HG03159 (cell line): ENCODE measurements at regions not wholly inside any gene's neighbourhood (a gene's known extent, or its start where the extent isn't known, plus 50 kb on each side); places are given as distances from the start of the nearest gene placed in this dataset.
A peak's percentile ranks its signal among the peaks of the same experiment; 100 is the strongest.

Experiments
- ATAC-seq: cut with Tn5 transposase; IDR thresholded peaks from one replicate; pipeline ENCODE4 v1.9.1; 2021; ENCODE audit warnings: mild to moderate bottlenecking, moderate library complexity; ENCODE audit not compliant: unreplicated experiment

DNA sequence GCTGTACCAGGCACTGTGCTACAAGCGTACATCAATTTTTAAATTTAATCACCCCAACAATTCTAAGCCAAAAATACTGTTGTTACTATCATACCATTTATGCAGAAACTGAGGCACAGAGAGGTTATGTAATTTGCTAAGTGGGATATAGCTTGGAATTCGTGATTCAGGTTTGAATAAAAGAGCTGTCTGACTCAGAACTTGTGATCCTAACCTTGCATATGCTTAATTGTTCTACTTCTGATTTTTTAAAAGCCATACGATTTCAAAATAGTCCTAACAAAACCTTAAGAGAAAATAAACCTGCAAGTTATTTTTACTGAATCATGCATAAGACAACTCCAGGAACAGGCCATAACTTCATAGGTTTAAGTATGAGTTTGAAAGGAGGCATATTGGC is 498.0 kb upstream of the CFAP20DC start:
- ATAC-seq = no peak

DNA sequence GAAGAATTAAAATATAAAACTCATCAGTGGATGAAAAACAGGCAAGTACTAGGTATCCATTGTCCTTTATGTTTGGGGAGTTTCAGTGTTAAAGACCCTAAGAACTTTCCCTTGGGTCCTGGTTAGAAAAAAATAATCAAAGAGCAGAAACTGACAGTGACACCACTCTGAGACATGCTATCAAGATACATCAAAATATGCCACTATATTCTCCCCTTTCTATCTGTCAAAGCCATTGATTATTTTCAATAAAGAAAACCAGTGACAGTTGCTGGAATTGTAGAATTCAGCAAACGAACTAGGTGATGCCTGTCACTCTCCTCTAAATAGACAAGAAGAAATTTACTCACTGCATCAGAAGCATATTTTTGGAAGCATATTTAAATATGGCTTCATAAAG is 496.7 kb upstream of the CFAP20DC start:
- no peak for ATAC-seq

DNA sequence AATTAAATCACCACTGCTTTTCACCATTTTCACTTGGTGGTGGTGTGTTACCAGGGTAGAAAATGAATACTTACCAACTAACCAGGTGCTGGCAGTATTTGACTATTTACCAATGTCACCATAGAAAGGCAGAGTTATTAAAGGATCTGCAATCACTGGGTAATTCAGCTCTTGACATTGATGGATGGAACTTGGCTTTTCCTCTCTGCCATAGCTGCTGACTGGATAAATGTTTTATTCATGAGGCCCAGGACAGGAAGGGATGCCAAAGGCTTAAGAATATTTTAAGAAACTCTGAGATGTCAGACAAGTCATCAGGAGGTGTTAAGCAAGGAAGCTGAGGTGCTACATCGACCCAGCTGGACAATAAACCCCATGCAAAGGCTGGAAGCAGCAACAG is 495.5 kb upstream of the CFAP20DC start:
- no peak for ATAC-seq

DNA sequence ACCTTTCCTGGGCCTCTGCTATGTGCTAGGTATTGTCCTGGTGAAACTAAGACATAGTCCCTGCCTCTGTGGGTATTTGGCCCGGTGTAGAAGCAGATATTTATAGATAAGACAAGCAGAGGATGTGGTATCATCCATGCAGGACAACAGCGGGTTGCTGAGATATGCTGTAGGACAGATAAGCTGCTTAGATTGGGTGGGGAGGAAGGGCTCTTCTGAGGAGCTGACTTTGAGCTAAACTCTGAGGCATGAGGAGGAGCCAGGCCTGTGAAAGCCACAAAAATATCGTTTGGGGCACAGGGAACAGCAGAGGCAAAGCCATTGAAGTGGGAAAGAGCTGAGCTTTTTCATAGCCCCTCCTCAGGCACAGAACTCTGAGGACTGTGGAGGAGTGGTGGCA is 492.5 kb upstream of the CFAP20DC start:
- ATAC-seq = no peak

DNA sequence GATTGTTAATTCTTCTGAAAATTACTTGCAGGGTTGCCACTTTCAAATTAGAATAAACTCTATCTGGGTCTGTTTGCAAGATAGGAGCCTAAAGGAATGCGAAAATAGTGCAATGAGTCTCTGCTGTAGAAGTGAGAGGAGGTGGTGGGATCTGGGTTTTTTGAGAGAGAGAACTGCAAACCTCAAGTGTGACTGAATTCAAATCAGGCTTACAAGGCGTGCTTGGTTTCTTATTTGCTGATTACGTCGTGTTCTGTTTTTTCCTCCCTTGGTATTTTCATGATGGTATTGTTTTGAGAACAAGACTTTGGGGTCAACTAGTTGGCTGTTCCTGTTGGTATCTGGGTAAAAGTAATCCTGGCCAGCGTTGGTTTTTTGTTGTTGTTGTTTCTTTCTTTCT is 490.9 kb upstream of the CFAP20DC start:
- ATAC-seq = peak; percentile 90

DNA sequence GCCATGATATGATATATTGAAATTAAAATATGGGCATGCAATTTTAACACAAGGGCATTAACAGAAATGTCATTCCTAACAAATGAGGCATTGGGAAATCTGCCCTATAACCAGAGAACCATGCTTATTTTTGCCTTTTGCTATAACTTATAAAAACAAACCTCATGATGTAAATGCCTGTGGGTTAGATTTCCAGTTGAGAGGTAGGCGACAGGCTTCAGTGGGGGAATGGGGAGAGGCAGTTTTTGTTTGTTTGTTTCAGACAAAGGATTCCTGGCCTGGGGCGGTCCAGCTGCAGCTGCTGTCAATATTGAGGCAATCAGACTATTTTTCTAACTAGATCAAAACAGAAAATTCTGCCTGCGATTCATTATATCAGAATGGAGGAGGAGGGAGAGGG is 490.4 kb upstream of the CFAP20DC start:
- no peak for ATAC-seq

DNA sequence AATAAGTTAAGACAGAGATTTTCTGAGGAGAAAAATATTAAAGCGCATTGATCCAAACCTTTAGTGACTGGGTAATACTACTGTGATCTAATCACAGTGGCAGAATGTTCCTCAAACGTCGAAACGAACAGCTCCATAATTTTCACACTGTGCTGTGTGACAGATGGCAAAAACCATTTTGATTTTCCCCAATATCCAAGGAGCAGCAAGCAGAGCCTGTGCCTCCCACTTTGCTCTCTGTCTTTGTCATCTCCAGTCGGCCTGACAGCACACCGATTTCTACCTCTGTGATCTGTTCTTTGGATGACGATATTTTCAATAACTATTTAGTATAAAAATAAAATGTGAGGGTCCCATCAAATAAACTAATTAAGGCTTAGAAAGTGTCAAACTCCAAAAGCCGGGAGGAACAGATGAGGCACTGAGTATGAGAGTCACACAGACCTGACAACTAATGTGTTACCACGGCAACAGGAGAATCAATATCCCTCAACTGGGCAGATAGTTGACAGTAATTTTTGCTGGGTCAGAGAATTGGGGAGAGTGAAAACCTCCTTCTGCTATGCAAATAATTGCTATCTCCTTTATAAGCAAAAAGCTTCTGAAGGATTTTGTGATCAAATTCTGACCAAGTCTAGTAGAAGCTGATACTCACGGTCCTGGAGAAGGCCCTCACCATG is 489.1 kb upstream of the CFAP20DC start:
- no peak for ATAC-seq

DNA sequence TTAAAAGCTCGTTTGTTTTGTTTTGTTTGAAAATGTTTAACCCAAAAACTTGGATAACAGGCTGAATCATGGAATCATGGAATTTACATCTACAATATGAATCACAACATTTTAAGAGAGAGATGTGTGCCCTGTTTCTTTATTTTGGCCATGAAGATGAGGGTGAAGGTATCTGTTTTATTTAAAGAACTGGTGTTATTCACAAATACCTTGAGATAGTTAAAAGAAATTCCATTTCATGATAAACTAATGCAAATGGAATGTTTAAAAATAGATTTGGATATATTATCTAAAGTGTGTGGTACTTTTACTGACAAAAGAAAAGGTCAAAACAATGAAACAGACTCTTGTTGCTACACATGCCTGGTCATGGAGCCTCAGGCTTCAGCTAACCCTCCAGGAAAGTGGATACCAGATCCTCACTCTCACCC is 486.0 kb upstream of the CFAP20DC start:
- ATAC-seq = no peak

DNA sequence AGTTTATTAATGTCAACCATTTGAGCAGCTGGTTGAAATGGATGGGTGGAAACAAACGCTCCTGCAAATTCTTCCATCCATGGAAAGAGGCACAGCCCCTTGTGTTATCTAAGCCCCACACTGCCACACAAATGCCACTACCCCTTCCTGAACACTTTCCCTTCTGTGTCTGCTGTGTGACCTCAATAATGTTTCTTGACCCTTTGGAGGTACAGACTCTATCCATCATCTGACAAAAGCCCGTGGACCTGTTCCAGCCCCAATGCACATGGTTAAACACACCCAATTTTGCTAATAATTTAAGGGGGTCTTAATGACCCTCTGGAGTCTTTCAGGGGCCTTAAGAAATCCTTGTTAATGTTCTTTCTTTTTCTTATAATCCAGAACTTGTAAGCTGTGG is 482.2 kb upstream of the CFAP20DC start:
- ATAC-seq = no peak

DNA sequence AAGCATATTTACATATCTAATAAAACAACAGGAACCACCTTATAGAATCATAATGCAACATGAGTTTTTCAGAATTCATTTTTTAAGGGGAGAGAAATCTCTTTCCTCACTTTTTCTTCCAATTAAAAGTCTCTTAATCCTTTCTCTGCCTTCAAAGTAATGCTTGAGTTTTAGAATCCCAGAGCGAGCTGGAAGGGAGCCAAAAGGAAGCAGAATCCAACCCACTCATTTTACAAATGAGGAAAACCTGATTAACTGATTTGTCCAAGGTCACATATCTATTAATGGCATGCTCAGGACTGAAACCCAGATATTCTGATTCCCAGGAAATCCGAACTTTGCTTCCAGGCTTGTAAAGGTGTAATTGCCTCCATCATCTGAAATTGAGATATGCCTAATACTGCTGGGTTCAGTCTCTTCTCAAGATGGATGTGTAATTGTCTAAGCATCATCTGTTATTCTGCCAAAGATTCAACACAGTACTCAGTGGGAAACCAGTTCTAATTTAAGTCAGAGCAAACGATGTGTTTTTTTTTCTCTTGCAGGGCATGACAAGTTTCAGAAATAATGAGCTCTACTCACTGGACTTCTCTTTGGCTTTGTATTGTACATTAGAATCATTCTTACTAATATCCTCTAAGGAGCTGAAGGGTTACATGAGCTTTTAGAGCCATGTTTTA is 481.4 kb upstream of the CFAP20DC start:
- no peak for ATAC-seq

DNA sequence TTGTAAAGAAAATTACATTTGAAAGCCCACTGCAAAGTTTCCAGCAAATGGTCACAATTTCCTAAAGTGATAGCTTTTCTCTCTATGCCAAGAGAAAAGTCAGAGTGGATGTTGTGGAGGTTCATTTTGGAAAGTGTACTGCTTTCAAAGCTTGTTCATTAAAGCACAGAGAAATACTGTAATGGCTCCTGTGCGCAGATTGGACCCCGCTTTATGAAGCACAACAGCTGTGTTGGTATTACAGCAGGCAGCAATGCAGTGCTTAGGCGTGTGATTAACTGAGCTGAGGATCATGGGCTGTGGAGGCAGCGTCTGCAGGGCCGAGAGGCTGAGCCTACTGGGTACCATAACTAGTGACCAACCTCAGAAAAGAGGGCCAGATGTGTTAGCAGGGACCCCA is 478.4 kb upstream of the CFAP20DC start:
- no peak for ATAC-seq

DNA sequence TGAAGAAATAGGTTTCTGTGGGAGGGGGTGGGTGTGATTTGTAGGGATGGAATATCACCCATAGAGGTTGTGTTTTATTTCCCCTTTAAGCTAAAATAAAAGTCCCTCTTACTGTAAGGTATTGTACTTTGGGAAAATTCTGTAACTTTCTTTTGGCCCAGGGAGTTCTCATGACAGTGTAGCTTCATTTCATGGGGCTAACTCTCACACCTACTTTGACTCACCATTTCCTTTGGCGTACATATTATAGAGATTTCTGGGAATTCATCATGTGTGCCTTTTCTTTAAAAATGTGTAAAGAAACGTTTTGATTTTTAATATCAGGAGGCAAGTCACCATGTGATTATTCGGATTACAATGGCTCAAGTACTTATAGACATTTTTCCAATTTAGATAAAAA is 477.7 kb upstream of the CFAP20DC start:
- no peak for ATAC-seq

DNA sequence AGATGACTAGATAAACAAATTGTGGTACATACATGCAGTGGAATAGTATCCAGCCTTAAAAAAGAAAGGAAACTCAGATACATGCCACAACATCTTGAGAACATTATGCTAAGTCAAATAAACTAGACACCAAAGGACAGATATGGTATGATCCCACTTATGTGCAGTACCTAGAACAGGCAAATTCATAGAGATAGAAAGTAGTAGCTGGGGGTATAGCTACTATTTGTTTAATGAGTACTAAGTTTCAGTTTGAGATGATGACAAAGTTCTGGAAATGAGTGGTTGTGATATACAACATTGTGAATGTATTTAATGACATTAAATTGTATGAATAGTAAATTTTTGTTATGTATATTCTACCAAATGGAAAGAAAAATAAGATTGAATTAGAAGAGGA is 477.2 kb upstream of the CFAP20DC start:
- ATAC-seq = peak; percentile 61

DNA sequence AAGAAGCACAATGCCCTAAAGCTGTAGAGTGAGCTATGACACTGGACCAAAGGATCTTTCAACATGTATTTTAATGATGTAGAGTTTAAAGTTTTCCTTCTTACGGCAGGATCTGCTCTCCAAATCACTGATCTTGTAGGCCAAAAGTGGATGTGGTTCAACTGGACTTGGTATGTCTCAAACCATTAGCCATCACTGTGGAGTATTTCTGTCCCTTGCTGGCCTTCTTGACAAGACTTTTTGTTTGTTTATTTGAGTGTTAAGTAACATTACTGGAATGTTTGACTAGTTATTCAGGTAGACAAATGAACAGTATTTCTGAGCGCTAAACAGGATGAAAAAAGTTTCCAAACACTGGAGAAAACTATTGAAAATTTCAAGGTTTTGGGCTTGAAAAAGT is 472.7 kb upstream of the CFAP20DC start:
- ATAC-seq = no peak

DNA sequence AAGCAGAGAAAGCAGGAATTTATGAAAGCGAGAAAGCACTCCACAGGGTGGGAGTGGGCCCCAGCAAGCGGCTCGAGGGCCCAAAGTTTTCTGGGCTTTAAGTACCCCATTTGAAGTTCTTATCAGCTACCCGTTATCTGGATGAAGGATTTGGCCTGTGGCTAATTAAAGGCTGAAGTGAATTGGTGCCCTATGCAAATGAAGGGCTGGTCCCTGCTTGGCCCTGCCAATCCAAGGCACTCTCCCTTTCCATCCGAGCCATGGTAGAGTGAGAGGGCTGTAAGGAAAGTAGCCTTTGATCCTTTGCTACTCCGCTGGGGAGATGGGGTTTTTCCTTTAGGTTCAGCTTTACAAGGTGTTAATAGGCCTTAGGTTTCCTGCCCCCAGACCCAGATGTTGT is 469.3 kb upstream of the CFAP20DC start:
- no peak for ATAC-seq

DNA sequence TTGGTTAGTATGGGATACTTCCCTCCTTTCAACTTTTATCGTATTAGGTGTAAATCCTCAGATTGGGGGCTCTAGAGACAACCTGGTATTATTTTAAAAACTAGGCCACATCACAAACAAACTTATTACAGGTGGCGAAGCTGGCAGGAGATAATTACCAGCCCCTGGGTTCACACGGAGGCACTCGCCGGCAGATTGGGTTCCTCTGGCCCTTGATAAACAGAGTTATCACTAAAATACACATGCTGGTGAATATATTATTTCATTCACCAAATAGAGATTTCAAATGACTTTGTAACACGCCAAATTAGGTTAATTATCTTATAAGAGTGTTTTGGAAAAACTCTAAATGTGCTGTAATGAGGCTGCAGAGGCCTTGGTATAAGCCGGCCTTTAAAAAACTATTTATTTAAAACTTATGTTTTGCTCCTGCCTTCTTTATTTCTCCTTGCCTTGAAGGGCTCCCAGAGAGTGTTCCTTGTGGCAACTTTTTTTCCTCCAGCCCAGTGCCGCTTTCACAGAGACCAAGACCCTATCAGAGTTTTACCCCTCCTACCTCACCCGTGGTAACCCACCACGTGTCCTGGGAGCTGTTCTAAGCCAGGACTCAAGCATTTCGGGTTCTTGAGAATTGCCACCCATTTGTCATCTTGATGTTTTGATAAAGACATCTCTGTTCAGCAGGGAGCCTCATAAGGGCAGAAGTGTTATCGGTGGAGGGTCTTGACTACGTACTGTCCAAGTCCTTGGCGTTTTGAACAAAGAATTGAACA is 468.6 kb upstream of the CFAP20DC start:
- ATAC-seq = no peak

DNA sequence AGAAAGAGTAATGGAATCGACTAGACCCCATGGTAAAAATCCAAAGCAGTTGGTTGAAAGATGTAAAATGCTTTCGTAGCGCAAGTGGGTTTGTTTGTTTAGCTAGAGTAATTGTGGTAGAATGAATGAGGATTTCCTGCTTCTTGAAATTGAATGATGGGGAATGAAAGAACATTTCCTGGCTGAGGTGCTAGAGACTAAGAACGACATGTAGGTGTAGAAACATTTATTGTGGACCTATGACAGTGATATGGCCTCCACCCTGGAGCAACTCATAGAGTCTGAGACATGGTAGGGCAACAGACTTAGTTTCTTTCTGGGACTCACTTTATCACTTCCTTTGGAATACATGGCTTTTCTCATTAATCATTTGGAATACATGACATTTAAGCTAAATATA is 467.6 kb upstream of the CFAP20DC start:
- ATAC-seq = no peak

DNA sequence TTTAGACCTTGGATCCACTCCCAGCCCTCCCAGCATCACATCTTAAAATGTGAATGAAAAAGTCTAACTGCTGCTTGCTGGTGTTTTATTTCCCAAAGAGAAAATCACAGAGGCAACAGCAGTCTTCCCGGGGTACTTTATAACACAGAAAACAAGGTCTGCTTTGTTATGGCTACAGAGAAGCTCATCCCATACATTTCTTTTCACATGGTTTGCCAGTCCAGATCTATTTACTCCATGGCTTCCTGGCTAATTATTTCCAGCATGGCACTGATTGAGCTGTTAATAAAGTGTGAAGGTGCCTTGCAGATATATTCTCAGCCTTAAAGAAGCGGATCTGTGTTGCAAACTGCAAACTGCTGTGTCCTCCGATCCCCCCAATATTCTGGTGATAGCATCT is 466.1 kb upstream of the CFAP20DC start:
- no peak for ATAC-seq

DNA sequence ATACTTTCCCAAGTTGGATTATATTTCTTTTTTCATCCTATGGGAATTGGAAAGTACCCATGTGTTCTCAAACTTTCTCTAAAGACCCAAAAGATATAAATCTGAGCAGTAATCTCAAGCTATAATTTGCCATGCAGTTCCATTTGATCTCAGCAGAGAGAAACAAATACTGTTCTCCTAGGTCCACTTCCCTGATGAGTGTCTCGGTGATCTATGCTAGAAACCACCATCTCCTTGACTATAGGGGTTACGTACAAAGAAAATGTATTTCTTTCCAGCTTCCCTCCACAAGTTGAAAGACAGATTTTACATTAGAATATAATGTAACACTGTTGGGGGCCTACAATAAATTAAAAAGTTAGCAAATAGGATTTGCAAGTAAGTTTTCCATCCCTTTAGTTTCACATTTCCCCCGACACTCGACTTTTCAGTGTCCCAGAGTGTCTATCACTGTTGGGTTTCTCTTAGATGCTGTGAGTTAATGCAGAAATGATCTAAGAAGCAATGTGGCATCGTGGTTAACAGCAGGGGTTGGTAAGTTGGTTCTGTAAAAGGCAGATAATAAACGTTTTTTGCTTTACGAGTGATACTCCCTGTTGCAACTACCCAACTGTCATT is 465.1 kb upstream of the CFAP20DC start:
- no peak for ATAC-seq

DNA sequence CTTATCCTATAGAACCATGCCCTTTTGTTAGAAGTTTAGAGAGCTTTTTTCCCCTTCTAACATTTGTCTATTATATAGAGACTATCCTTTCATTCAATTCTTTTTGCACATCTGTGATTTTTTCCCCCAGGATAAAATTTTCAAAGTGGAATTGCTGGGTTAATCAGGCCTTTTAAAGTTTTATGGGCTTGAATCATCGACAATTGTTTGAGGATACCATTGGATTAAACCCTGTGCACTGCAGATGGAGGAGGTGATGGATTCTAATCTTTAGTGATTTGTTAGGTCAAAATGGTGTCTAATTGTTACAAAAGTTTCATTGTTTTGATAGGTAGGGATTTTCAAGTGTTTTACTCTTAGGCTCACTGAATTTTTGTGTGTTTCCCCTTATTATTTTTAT is 463.7 kb upstream of the CFAP20DC start:
- ATAC-seq = no peak

DNA sequence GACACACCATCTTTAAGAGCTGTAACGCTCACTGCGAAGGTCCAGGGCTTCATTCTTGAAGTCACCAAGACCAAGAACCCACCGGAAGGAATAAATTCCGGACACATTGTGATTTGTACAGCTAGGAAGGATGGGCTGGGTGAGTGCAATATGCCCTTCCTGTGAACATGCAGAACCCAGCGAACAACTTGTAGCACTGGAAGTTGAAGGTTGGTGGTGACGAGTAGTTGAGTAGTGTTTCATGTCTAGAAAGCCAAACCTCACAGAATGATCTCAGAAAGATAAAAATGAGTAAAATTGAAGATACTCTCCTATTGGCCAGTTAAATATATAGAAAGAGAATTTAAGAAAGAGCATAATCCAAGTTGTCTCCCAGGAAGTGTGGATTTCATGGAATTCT is 462.2 kb upstream of the CFAP20DC start:
- no peak for ATAC-seq

DNA sequence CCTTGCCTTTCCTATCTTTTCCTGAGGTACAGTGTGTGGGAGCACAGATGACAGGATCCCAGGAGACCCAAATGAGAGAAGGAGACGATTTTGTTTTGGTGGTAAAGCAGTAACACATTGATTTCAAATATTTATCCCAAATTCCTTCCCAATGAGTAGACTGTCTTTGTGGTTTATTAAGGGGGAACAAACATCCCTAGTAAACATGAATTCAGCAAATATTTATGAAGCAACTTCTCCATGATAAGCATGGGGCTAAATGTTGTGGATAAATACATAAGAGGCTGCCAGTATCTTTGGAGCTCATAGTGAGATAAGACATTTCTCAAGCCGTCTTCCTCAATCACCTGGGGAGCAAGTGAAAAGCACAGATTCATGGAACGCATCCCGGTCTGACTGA is 460.8 kb upstream of the CFAP20DC start:
- no peak for ATAC-seq
